ENCODE measurements at regions not wholly inside any gene's neighbourhood (a gene's known extent, or its start where the extent isn't known, plus 50 kb on each side); places are given as distances from the start of the nearest gene placed in this dataset.
A peak's percentile ranks its signal among the peaks of the same experiment; 100 is the strongest.

GRCh38 chr14:95453713-95453980 is 62.8 kb downstream of the SYNE3 start:
- no peak overlapping the region for H3K27ac ChIP-seq (ENCODE audit: low read depth, low read length)
- H3K27me3 ChIP-seq (ENCODE audit: insufficient read depth, low read length), result no peaks in the 10 kb centered on the region
- no peak overlapping the region for H3K4me2 ChIP-seq (ENCODE audit: low read length)
- H3K4me3 ChIP-seq (ENCODE audit: insufficient read depth, low read depth, low read length), result no peak overlapping the region
- Mint-ChIP-seq H3K4me3 (ENCODE audit: unreplicated experiment) (no peak overlapping the region), H3K27ac (ENCODE audit: unreplicated experiment) (no peak overlapping the region), H3K27me3 (ENCODE audit: low read depth, unreplicated experiment) (peaks cover 30% of the 10 kb centered on the region), H3K36me3 (ENCODE audit: low read depth, unreplicated experiment) (peaks cover 4% of the 10 kb centered on the region), H3K9me3 (ENCODE audit: unreplicated experiment) (no peaks in the 10 kb centered on the region), H3K4me1 (ENCODE audit: low read depth, unreplicated experiment) (no peaks in the 10 kb centered on the region)
- TF ChIP-seq CTCF (IDR thresholded peaks at IDR 0.05; ENCODE audit: insufficient read depth, low read depth, low read length) (no peak), EZH2 (IDR thresholded peaks at IDR 0.05; ENCODE audit: insufficient read depth, low read length) (no peak)
- H3K79me2 ChIP-seq (ENCODE audit: insufficient read depth, low read length), result no peaks in the 10 kb centered on the region
- H4K20me1 ChIP-seq (ENCODE audit: insufficient read depth, low read length), result no peaks in the 10 kb centered on the region
- no peak overlapping the region for H2AFZ ChIP-seq (ENCODE audit: low read depth, low read length)
- no peaks in the 10 kb centered on the region for H3K36me3 ChIP-seq (ENCODE audit: insufficient read depth, low read length)
- DNase-seq (ENCODE audit: low read depth) (no peak), FAIRE-seq (no peak)
- no peaks in the 10 kb centered on the region for H3K9me3 ChIP-seq (ENCODE audit: insufficient read depth, low read depth, low read length)
- no peak overlapping the region for H3K9ac ChIP-seq (ENCODE audit: low read length)
- H3K4me1 ChIP-seq (ENCODE audit: insufficient read depth, low read length), result peaks cover 5% of the 10 kb centered on the region

- H3K27me3 Mint-ChIP-seq (ENCODE audit: low read depth, unreplicated experiment), result peaks cover 30% of the 10 kb centered on the region
- H4K20me1 ChIP-seq (ENCODE audit: insufficient read depth, low read length), result no peaks in the 10 kb centered on the region
- no peak overlapping the region for H3K4me2 ChIP-seq (ENCODE audit: low read length)
- H3K36me3 Mint-ChIP-seq (ENCODE audit: low read depth, unreplicated experiment), result peaks cover 4% of the 10 kb centered on the region
- H3K27ac ChIP-seq (ENCODE audit: low read depth, low read length), result no peak overlapping the region
- DNase-seq (ENCODE audit: low read depth) (no peak), FAIRE-seq (no peak)
- no peak overlapping the region for H3K27ac Mint-ChIP-seq (ENCODE audit: unreplicated experiment)
- H3K27me3 ChIP-seq (ENCODE audit: insufficient read depth, low read length), result no peaks in the 10 kb centered on the region
- no peak overlapping the region for H2AFZ ChIP-seq (ENCODE audit: low read depth, low read length)
- no peaks in the 10 kb centered on the region for H3K79me2 ChIP-seq (ENCODE audit: insufficient read depth, low read length)
- H3K4me1 Mint-ChIP-seq (ENCODE audit: low read depth, unreplicated experiment), result no peaks in the 10 kb centered on the region
- no peak overlapping the region for H3K4me3 ChIP-seq (ENCODE audit: insufficient read depth, low read depth, low read length)
- H3K36me3 ChIP-seq (ENCODE audit: insufficient read depth, low read length), result no peaks in the 10 kb centered on the region
- TF ChIP-seq CTCF (IDR thresholded peaks at IDR 0.05; ENCODE audit: insufficient read depth, low read depth, low read length), result no peak
- TF ChIP-seq EZH2 (IDR thresholded peaks at IDR 0.05; ENCODE audit: insufficient read depth, low read length), result no peak
- no peak overlapping the region for H3K4me3 Mint-ChIP-seq (ENCODE audit: unreplicated experiment)
- no peak overlapping the region for H3K9ac ChIP-seq (ENCODE audit: low read length)
- H3K4me1 ChIP-seq (ENCODE audit: insufficient read depth, low read length), result peaks cover 5% of the 10 kb centered on the region
- no peaks in the 10 kb centered on the region for H3K9me3 ChIP-seq (ENCODE audit: insufficient read depth, low read depth, low read length)
- H3K9me3 Mint-ChIP-seq (ENCODE audit: unreplicated experiment), result no peaks in the 10 kb centered on the region
Observed at GRCh38 chr14:95452893-95453712, 63.3 kb downstream of the SYNE3 start.

- H4K20me1 ChIP-seq (ENCODE audit: insufficient read depth, low read length), result no peaks in the 10 kb centered on the region
- no peak overlapping the region for H3K27ac ChIP-seq (ENCODE audit: low read depth, low read length)
- no peak overlapping the region for H2AFZ ChIP-seq (ENCODE audit: low read depth, low read length)
- no peak overlapping the region for H3K4me3 Mint-ChIP-seq (ENCODE audit: unreplicated experiment)
- peaks cover 2% of the 10 kb centered on the region for H3K4me1 ChIP-seq (ENCODE audit: insufficient read depth, low read length)
- no peak overlapping the region for H3K27ac Mint-ChIP-seq (ENCODE audit: unreplicated experiment)
- TF ChIP-seq EZH2 (IDR thresholded peaks at IDR 0.05; ENCODE audit: insufficient read depth, low read length) (no peak), CTCF (IDR thresholded peaks at IDR 0.05; ENCODE audit: insufficient read depth, low read depth, low read length) (peak; percentile 35)
- H3K4me1 Mint-ChIP-seq (ENCODE audit: low read depth, unreplicated experiment), result no peaks in the 10 kb centered on the region
- FAIRE-seq (no peak), DNase-seq (ENCODE audit: low read depth) (no peak)
- H3K4me3 ChIP-seq (ENCODE audit: insufficient read depth, low read depth, low read length), result no peak overlapping the region
- peaks cover 28% of the 10 kb centered on the region for H3K27me3 Mint-ChIP-seq (ENCODE audit: low read depth, unreplicated experiment)
- H3K79me2 ChIP-seq (ENCODE audit: insufficient read depth, low read length), result no peaks in the 10 kb centered on the region
- H3K9ac ChIP-seq (ENCODE audit: low read length), result no peak overlapping the region
- H3K36me3 ChIP-seq (ENCODE audit: insufficient read depth, low read length), result no peaks in the 10 kb centered on the region
- H3K9me3 Mint-ChIP-seq (ENCODE audit: unreplicated experiment), result no peaks in the 10 kb centered on the region
- H3K4me2 ChIP-seq (ENCODE audit: low read length), result no peak overlapping the region
- H3K9me3 ChIP-seq (ENCODE audit: insufficient read depth, low read depth, low read length), result no peaks in the 10 kb centered on the region
- peaks cover 4% of the 10 kb centered on the region for H3K36me3 Mint-ChIP-seq (ENCODE audit: low read depth, unreplicated experiment)
- H3K27me3 ChIP-seq (ENCODE audit: insufficient read depth, low read length), result no peaks in the 10 kb centered on the region
Observed at GRCh38 chr14:95452176-95452892, 64.1 kb downstream of the SYNE3 start.
